Neural cell (in vitro differentiated cells): ENCODE measurements at regions not wholly inside any gene's neighbourhood (a gene's known extent, or its start where the extent isn't known, plus 50 kb on each side); places are given as distances from the start of the nearest gene placed in this dataset.

ENCODE experiments used
- MXI1 ChIP-seq: fragments of 450-650 bp; conservative IDR thresholded peaks from 2 replicates; pipeline ENCODE4 v1.6.1; 2014; ENCODE audit warnings: antibody characterized with exemption, mild to moderate bottlenecking; ENCODE audit not compliant: poor library complexity, severe bottlenecking
- RAD21 ChIP-seq: fragments of 450-650 bp; conservative IDR thresholded peaks from 2 replicates; pipeline ENCODE4 v1.6.1; 2014; ENCODE audit warnings: antibody characterized with exemption, mild to moderate bottlenecking, moderate library complexity
- TF ChIP-seq, protein P1 (sequence below): fragments of 450-650 bp; IDR thresholded peaks from 2 replicates; pipeline ENCODE4 v1.5.1; 2014; ENCODE audit warnings: antibody characterized with exemption, mild to moderate bottlenecking, moderate library complexity; ENCODE audit not compliant: poor library complexity, severe bottlenecking

DNA sequence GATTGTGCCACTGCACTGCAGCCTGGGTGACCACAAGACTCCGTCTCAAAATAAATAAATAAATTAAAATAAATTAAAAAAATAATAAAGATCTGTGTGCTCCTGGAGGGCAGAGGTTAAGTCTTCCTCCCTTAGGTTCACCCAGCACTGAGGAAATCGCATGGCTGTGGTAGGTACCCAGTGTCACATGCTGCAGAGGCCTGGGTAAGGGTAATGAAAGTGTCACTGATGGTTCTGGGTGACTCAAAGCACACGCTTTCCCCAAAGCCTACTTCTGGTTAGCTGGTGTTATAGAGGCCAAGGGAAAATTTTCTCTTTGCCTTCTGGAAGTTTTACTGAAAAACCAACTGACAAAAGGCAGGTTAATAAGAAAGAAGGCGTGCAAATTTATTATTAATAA is 88.8 kb upstream of the ITGB1 start:
- TF ChIP-seq, protein P1, sequence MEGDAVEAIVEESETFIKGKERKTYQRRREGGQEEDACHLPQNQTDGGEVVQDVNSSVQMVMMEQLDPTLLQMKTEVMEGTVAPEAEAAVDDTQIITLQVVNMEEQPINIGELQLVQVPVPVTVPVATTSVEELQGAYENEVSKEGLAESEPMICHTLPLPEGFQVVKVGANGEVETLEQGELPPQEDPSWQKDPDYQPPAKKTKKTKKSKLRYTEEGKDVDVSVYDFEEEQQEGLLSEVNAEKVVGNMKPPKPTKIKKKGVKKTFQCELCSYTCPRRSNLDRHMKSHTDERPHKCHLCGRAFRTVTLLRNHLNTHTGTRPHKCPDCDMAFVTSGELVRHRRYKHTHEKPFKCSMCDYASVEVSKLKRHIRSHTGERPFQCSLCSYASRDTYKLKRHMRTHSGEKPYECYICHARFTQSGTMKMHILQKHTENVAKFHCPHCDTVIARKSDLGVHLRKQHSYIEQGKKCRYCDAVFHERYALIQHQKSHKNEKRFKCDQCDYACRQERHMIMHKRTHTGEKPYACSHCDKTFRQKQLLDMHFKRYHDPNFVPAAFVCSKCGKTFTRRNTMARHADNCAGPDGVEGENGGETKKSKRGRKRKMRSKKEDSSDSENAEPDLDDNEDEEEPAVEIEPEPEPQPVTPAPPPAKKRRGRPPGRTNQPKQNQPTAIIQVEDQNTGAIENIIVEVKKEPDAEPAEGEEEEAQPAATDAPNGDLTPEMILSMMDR = no peak
- no peak for TF ChIP-seq MXI1
- no peak for TF ChIP-seq RAD21
